ENCODE measurements at regions not wholly inside any gene's neighbourhood (a gene's known extent, or its start where the extent isn't known, plus 50 kb on each side); places are given as distances from the start of the nearest gene placed in this dataset.
"Not testable (repeated sequence)": the region's sequence is repeated elsewhere in the genome, so short reads cannot be mapped to it uniquely, and the experiment has no call there.

DNA sequence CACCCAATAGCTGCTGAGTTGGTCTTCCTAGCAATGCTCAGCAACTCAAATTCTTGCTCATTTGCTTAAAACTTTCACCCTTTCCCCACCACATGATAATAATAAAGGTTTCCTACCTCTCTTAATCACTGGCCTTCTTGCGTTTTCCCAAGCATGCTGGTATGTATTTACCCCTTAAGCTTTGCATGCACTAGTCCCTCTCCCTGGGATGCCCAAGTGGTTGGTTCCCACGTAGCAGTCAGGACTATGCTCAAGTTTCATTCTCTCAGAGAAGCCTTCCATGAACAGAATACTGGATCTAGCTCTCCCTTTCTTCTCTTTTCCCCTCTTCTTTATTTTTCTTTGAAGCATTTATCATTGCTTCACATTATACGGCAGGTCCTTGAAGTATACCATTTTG lies 108.8 kb downstream of the KBTBD8 start:
- Mint-ChIP-seq H3K4me3 (no peak overlapping the region), H3K4me1 (ENCODE audit: low read depth) (no peaks in the 10 kb centered on the region), H3K9me3 (no peaks in the 10 kb centered on the region)

DNA sequence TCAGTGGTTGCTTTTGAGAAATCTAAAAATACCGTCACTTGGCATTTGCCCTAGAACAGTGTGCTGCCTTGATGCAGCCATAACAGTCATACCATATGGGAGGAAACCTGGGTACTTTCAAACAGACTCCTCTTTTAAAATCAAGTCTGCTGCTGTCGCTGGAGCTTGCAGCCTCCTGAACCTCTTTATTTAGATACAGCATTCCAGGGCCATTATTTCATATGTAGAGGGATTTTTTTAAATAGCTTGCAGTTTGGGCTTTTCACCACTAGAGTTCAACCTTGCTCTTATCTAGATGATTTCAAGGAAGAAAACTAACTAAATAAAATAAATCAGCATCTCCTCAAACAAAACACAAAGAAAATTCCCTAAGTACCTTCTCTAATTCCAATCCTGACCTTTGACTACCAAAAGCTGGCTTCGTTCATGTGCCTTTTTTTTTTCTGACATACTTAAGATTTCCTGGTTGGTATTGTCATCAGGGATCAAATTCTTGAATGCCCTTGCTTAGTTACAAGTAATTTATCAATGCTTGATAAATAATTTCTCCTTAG lies 111.6 kb downstream of the KBTBD8 start:
- Mint-ChIP-seq H3K36me3 (ENCODE audit: low read depth) (no peaks in the 10 kb centered on the region), H3K4me1 (ENCODE audit: low read depth) (no peaks in the 10 kb centered on the region), H3K27ac (no peak overlapping the region), H3K4me3 (no peak overlapping the region), H3K9me3 (no peaks in the 10 kb centered on the region), H3K27me3 (peaks cover 3% of the 10 kb centered on the region)
- intact Hi-C loops (cut with micrococcal nuclease), result loop anchor here (5.0 to 10.0 kb wide), 4 partner anchors 135 to 1865 kb away; partner anchors contain the start of gene SUCLG2

More for the DNA sequence above, 108.8 kb downstream of the KBTBD8 start:
- H3K27me3 Mint-ChIP-seq, result peaks cover 3% of the 10 kb centered on the region
- intact Hi-C loops (cut with micrococcal nuclease), result no loop called here
- no peaks in the 10 kb centered on the region for H3K36me3 Mint-ChIP-seq (ENCODE audit: low read depth)
- no peak overlapping the region for H3K27ac Mint-ChIP-seq

DNA sequence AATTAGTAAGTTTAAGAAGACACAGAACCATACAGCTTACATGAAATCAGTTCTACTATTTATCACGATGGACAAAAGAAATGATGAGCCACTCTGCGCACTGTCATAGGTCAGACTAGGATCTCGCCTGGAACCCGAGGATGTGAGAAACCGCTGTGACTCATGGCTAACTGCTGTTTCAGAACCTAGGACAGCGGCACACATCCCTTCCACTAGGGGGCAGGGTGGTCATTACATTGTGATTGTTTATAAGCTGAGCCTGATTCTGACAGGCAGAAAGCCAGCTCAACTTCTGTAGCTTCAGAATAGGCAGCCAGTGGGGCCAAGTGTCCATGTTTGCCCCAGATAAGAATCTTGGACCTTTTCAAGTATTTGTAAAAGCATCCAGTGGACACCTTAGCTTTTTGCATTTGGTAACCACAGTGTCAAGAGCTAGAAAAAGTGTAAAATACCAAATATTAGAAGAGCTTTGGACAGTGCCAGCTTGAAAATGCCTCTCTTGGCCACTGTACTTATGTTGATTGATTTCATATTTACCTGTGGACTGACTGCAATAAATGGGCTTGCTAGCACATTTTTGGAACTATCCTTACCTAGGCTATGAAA lies 115.8 kb downstream of the KBTBD8 start:
- Mint-ChIP-seq H3K27ac (no peak overlapping the region), H3K9me3 (no peaks in the 10 kb centered on the region), H3K4me3 (no peak overlapping the region), H3K27me3 (peaks cover 2% of the 10 kb centered on the region), H3K4me1 (ENCODE audit: low read depth) (no peaks in the 10 kb centered on the region), H3K36me3 (ENCODE audit: low read depth) (no peaks in the 10 kb centered on the region)
- intact Hi-C loops (cut with micrococcal nuclease), result loop anchor here (1.0 to 10.0 kb wide), 6 partner anchors 139 to 1861 kb away; partner anchors contain the start of gene SUCLG2

DNA sequence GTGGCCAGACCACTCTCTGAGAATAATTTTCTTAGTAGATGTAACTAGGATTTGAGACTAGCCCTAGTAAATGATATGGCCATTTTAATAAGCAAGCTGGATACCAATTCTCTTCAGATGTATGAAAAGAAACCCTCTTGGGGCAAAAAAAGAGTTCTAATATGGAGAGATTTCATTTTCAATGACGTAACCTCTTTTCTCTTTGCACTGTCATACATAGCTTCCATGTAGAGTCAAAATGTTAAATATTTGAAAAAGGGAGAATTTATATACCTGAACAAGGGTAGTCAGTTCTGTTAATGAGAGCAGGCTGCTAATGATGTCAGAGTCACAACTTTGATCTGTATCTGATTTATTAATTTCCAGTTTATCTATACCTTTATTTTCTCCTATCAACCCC lies 120.0 kb downstream of the KBTBD8 start:
- Mint-ChIP-seq H3K4me1 (ENCODE audit: low read depth) (no peaks in the 10 kb centered on the region), H3K4me3 (no peak overlapping the region), H3K27ac (no peak overlapping the region), H3K27me3 (peaks cover 2% of the 10 kb centered on the region), H3K36me3 (ENCODE audit: low read depth) (no peaks in the 10 kb centered on the region), H3K9me3 (no peaks in the 10 kb centered on the region)
- intact Hi-C loops (cut with micrococcal nuclease), result loop anchor here (10.0 kb wide), 3 partner anchors 143 to 1857 kb away; partner anchors contain the start of gene SUCLG2

DNA sequence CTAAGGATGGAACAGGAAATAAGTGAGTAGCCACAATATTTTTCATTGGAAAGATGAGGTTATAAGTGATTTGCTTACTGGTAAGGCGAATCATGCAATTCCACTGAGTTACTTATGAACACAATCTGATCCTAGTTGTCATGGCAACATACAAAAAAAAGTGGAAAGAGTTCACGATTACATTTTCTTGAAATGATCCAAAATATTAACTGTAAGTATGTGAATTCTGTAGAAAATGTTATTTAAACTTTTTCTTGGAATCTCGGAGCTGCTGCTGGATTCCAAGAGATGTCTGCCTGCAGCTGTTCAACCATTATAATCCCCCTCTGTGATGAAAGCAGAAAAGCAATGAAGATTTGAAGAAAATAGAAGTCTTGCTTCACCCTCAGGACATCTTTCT lies 120.5 kb downstream of the KBTBD8 start:
- no peaks in the 10 kb centered on the region for H3K9me3 Mint-ChIP-seq
- no peaks in the 10 kb centered on the region for H3K36me3 Mint-ChIP-seq (ENCODE audit: low read depth)
- intact Hi-C loops (cut with micrococcal nuclease), result loop anchor here (10.0 kb wide), 3 partner anchors 144 to 1856 kb away; partner anchors contain the start of gene SUCLG2
- no peaks in the 10 kb centered on the region for H3K4me1 Mint-ChIP-seq (ENCODE audit: low read depth)
- H3K4me3 Mint-ChIP-seq, result no peak overlapping the region
- H3K27ac Mint-ChIP-seq, result no peak overlapping the region
- H3K27me3 Mint-ChIP-seq, result peaks cover 2% of the 10 kb centered on the region

DNA sequence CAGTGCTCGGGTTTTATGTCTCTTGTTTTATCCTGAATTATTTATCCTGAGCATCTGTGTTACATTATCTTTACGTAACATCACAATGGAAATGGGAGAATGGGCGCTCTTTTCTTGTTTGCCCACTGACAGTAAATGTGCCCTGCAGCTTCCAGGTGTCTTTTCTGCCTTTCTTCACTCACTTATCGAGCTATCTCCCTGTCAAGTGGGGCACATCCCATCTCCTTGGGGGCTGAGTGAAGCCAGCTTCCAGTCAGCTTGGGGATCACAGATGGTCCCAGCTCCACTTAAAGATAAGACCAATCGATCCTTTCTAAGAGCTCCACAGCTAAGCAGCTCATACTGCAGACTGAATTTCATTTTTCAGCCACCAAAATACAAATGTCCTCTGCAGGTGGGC lies 125.8 kb downstream of the KBTBD8 start:
- H3K9me3 Mint-ChIP-seq, result no peaks in the 10 kb centered on the region
- intact Hi-C loops (cut with micrococcal nuclease), result no loop called here
- no peaks in the 10 kb centered on the region for H3K4me1 Mint-ChIP-seq (ENCODE audit: low read depth)
- H3K36me3 Mint-ChIP-seq (ENCODE audit: low read depth), result no peaks in the 10 kb centered on the region
- H3K4me3 Mint-ChIP-seq, result no peak overlapping the region
- H3K27me3 Mint-ChIP-seq, result no peaks in the 10 kb centered on the region
- H3K27ac Mint-ChIP-seq, result no peak overlapping the region

DNA sequence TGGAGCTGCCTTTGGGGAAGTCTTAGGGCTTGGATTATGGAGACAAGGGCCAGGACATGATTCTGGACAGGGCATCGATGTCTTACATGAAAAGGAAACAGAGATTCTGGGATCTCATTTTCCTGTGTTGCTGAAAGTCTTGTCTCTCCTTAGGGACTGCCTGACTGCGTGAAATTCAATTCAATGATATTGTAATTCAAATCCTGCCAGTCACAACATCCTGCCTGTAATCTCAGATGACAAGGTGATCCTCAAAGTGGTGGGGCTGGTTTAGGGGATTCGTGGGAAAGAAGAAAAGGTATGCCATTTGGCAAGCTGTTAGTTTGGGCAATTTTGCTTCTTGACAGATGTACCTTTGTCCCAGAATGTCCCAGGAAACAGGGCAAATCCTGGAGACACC lies 129.1 kb downstream of the KBTBD8 start:
- Mint-ChIP-seq H3K36me3 (ENCODE audit: low read depth) (no peaks in the 10 kb centered on the region), H3K27me3 (no peaks in the 10 kb centered on the region), H3K27ac (no peak overlapping the region), H3K9me3 (no peaks in the 10 kb centered on the region), H3K4me3 (no peak overlapping the region), H3K4me1 (ENCODE audit: low read depth) (no peaks in the 10 kb centered on the region)
- intact Hi-C loops (cut with micrococcal nuclease), result no loop called here

DNA sequence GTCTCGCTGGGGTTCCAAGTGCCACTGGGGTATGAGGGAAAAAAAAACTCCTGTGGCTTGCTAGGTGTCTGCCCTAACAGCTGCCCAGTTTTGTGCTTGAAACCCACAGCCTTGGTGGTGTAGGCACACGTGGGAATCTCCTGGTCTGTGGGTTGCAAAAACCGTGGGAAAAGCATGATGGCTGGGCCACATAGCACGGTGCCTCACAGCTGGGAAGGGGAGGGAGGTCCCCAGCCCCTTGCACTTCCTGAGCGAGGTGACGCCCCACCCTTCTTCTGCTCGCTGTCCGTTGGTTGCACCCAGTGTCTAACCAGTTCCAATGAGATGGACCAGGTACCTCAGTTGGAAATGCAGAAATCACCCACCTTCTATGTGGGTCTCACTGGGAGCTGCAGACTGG lies 144.3 kb downstream of the KBTBD8 start:
- Mint-ChIP-seq H3K9me3 (peaks cover 41% of the 10 kb centered on the region), H3K27ac (no peak overlapping the region), H3K36me3 (ENCODE audit: low read depth) (no peaks in the 10 kb centered on the region), H3K27me3 (no peaks in the 10 kb centered on the region), H3K4me3 (no peak overlapping the region), H3K4me1 (ENCODE audit: low read depth) (no peaks in the 10 kb centered on the region)
- intact Hi-C loops (cut with micrococcal nuclease), result no loop called here

DNA sequence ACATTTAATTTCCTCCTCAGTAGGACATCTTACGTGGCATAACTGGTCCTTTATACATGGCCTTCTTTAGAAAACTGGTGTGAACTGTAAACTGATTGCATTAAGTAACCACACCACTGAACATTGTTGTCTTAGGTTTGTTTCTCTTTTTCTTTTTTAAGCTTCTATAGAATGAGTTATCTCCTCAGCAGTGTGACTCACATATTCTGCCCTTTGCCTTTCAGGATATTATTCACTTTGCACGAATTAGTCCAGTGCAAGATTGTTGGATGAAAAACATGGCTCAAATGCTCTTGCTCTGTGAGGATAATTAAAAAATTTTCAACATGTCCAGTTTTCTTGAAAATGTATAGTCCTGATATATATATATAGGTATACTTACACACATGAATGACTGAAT lies 147.6 kb downstream of the KBTBD8 start:
- Mint-ChIP-seq H3K27ac (no peak overlapping the region), H3K9me3 (peaks cover 31% of the 10 kb centered on the region), H3K4me3 (no peak overlapping the region), H3K4me1 (ENCODE audit: low read depth) (no peaks in the 10 kb centered on the region), H3K27me3 (no peaks in the 10 kb centered on the region), H3K36me3 (ENCODE audit: low read depth) (no peaks in the 10 kb centered on the region)
- intact Hi-C loops (cut with micrococcal nuclease), result no loop called here

DNA sequence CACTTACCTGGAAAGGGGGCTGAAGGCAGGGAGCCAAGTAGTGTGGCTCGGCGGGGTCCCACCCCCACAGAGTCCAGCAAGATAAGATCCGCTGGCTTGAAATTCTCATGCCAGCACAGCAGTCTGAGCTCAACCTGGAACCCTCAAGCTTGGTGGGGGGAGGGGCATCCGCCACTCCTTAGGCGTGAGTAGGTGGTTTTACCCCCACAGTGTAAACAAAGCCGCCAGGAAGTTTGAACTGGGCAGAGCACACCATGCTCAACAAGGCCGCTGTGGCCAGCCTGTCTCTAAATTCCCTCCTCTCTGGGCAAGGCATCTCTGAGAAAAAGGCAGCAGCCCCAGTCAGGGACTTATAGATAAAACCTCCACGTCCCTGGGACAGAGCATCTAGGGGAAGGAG lies 156.3 kb downstream of the KBTBD8 start:
- H3K9me3 Mint-ChIP-seq, result peaks cover 42% of the 10 kb centered on the region
- H3K4me1 Mint-ChIP-seq (ENCODE audit: low read depth), result no peaks in the 10 kb centered on the region
- no peaks in the 10 kb centered on the region for H3K27me3 Mint-ChIP-seq
- no peak overlapping the region for H3K4me3 Mint-ChIP-seq
- intact Hi-C loops (cut with micrococcal nuclease), result no loop called here
- no peaks in the 10 kb centered on the region for H3K36me3 Mint-ChIP-seq (ENCODE audit: low read depth)
- no peak overlapping the region for H3K27ac Mint-ChIP-seq

DNA sequence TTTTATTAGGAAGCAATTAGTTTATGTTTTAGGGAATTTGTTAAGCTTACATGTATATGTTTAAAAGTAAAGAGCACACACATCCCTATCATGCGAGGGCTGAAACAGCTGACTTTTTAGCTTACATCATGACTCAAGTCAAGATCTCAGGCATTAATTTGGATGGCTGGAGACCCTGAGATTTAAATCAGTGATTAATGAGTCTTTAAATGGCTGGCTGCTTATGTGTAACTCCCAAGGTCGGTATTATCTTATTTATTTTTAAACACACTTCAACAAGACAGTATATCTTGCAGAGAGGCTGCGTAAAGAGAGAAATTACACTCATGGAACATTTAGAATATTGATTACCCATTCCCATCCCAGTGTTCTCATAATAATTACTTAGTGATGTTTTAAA lies 169.4 kb downstream of the KBTBD8 start:
- intact Hi-C loops (cut with micrococcal nuclease), result no loop called here
- no peaks in the 10 kb centered on the region for H3K27me3 Mint-ChIP-seq
- H3K4me1 Mint-ChIP-seq (ENCODE audit: low read depth), result no peaks in the 10 kb centered on the region
- H3K27ac Mint-ChIP-seq, result no peak overlapping the region
- no peak overlapping the region for H3K4me3 Mint-ChIP-seq
- H3K36me3 Mint-ChIP-seq (ENCODE audit: low read depth), result no peaks in the 10 kb centered on the region
- no peaks in the 10 kb centered on the region for H3K9me3 Mint-ChIP-seq

DNA sequence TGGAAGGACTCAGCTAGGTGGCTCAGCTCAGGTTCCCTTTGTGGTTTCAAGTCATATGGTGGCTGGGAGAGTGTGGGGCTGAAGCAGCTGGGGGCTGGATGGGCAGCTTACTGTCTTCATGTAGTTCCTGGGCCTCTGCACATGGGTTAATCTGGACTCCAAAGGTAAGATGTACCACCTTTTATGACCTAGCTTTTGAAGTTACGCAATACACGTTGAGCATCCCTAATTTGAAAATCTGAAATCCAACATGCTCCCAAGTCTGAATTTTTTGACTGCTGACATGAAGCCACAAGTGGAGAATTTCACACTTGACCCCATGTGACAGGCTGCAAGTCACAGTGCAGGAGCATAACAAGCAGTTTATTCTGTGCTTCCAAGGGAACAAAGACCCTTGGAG lies 173.7 kb downstream of the KBTBD8 start:
- Mint-ChIP-seq H3K4me1 (ENCODE audit: low read depth) (no peaks in the 10 kb centered on the region), H3K27me3 (no peaks in the 10 kb centered on the region), H3K9me3 (no peaks in the 10 kb centered on the region), H3K4me3 (no peak overlapping the region), H3K27ac (no peak overlapping the region), H3K36me3 (ENCODE audit: low read depth) (no peaks in the 10 kb centered on the region)
- intact Hi-C loops (cut with micrococcal nuclease), result no loop called here

DNA sequence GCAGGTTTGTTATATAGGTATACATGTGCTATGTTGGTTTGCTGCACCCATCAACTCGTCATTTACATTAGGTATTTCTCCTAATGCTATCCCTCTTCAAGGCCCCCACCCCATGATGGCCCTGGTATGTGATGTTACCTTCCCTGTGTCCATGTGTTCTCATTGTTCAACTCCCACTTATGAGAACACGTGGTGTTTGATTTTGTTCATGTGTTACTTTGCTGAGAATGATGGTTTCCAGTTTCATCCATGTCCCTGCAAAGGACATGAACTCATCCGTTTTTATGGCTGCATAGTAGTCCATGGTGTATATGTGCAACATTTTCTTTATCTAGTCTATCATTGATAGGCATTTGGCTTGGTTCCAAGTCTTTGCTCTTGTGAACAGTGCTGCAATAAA lies 175.0 kb downstream of the KBTBD8 start:
- H3K4me1 Mint-ChIP-seq (ENCODE audit: low read depth); H3K9me3 Mint-ChIP-seq; intact Hi-C loops (cut with micrococcal nuclease); H3K36me3 Mint-ChIP-seq (ENCODE audit: low read depth); H3K4me3 Mint-ChIP-seq; H3K27me3 Mint-ChIP-seq; H3K27ac Mint-ChIP-seq: not testable (repeated sequence)

DNA sequence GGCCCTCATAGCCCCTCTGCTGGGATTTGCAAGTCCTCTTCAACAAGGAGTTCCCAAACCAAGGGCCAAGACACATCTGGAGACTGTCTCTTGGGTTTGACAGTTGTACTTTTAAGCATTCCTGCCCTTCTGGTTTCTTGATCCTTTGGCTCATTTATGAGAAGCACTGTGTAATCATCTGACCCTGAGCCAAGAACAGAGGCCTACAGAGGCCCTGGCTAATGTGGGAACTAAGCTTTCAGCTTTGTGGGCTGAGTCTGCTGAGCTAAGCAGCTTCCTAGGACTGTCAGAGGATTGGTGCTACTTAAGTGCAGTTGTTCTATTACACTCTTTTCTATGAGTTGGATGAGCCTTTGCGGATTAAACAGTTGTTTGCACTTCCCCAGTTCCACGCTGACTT lies 178.3 kb downstream of the KBTBD8 start:
- Mint-ChIP-seq H3K27ac (no peak overlapping the region), H3K9me3 (no peaks in the 10 kb centered on the region), H3K36me3 (ENCODE audit: low read depth) (no peaks in the 10 kb centered on the region), H3K4me1 (ENCODE audit: low read depth) (no peaks in the 10 kb centered on the region), H3K27me3 (no peaks in the 10 kb centered on the region), H3K4me3 (no peak overlapping the region)
- intact Hi-C loops (cut with micrococcal nuclease), result no loop called here

DNA sequence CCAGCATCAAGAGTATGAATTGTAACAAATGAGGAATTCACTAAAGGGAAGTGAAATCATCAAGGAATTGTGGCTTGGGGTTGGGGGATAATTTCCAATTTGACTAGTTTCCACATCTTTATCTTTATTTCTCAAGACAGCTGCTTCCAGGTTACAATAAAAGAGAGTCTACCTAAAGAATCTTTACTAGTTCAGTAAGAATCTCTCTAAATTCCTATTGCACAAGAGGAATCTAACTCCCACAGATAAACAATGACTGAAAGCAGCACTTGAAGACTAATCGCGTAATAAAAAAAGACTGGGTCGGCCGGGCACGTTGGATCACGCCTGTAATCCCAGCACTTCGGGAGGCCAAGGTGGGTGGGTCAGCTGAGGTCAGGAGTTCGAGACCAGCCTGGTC lies 194.4 kb downstream of the KBTBD8 start:
- no peak overlapping the region for H3K4me3 Mint-ChIP-seq

More for the DNA sequence above, 194.4 kb downstream of the KBTBD8 start:
- peaks cover 6% of the 10 kb centered on the region for H3K4me1 Mint-ChIP-seq (ENCODE audit: low read depth)
- no peak overlapping the region for H3K27ac Mint-ChIP-seq
- no peaks in the 10 kb centered on the region for H3K27me3 Mint-ChIP-seq
- H3K36me3 Mint-ChIP-seq (ENCODE audit: low read depth), result no peaks in the 10 kb centered on the region
- peaks cover 2% of the 10 kb centered on the region for H3K9me3 Mint-ChIP-seq
- intact Hi-C loops (cut with micrococcal nuclease), result no loop called here
